ENCODE measurements at regions not wholly inside any gene's neighbourhood (a gene's known extent, or its start where the extent isn't known, plus 50 kb on each side); places are given as distances from the start of the nearest gene placed in this dataset.
A peak's percentile ranks its signal among the peaks of the same experiment; 100 is the strongest.

GRCh38 chr12:109648521-109648920, 65.1 kb upstream of the FAM222A start:
- no peaks in the 10 kb centered on the region for H3K27me3 ChIP-seq (ENCODE audit: insufficient read depth, low read depth, severe bottlenecking)
- no peaks in the 10 kb centered on the region for H3K9me3 ChIP-seq (ENCODE audit: severe bottlenecking)
- DNase-seq, result no peak
- no peak for TF ChIP-seq CTCF (IDR thresholded peaks at IDR 0.05; ENCODE audit: low read depth, low read length)
- H3K4me3 ChIP-seq (ENCODE audit: low read depth, low read length), result no peak overlapping the region
- no peaks in the 10 kb centered on the region for H3K36me3 ChIP-seq
- H3K27ac ChIP-seq, result peak overlapping the region; percentile 25

GRCh38 chr12:109650808-109651207, 62.8 kb upstream of the FAM222A start:
- TF ChIP-seq CTCF (IDR thresholded peaks at IDR 0.05; ENCODE audit: low read depth, low read length), result no peak
- no peaks in the 10 kb centered on the region for H3K36me3 ChIP-seq
- no peak overlapping the region for H3K4me3 ChIP-seq (ENCODE audit: low read depth, low read length)
- no peaks in the 10 kb centered on the region for H3K27me3 ChIP-seq (ENCODE audit: insufficient read depth, low read depth, severe bottlenecking)
- DNase-seq, result no peak
- H3K27ac ChIP-seq, result no peak overlapping the region
- H3K9me3 ChIP-seq (ENCODE audit: severe bottlenecking), result no peaks in the 10 kb centered on the region

- no peaks in the 10 kb centered on the region for H3K9me3 ChIP-seq (ENCODE audit: severe bottlenecking)
- H3K27ac ChIP-seq, result no peak overlapping the region
- no peak for DNase-seq
- H3K36me3 ChIP-seq, result no peaks in the 10 kb centered on the region
- no peak for TF ChIP-seq CTCF (IDR thresholded peaks at IDR 0.05; ENCODE audit: low read depth, low read length)
- H3K4me3 ChIP-seq (ENCODE audit: low read depth, low read length), result no peak overlapping the region
- H3K27me3 ChIP-seq (ENCODE audit: insufficient read depth, low read depth, severe bottlenecking), result no peaks in the 10 kb centered on the region
These were observed 62.0 kb upstream of the FAM222A start for GRCh38 chr12:109651596-109651995.

GRCh38 chr12:109652233-109652976, 61.2 kb upstream of the FAM222A start:
- DNase-seq, result no peak
- Histone ChIP-seq H3K27me3 (ENCODE audit: insufficient read depth, low read depth, severe bottlenecking) (no peaks in the 10 kb centered on the region), H3K27ac (no peak overlapping the region), H3K9me3 (ENCODE audit: severe bottlenecking) (no peaks in the 10 kb centered on the region), H3K36me3 (no peaks in the 10 kb centered on the region), H3K4me3 (ENCODE audit: low read depth, low read length) (no peak overlapping the region)
- TF ChIP-seq CTCF (IDR thresholded peaks at IDR 0.05; ENCODE audit: low read depth, low read length), result no peak

- no peak for TF ChIP-seq CTCF (IDR thresholded peaks at IDR 0.05; ENCODE audit: low read depth, low read length)
- Histone ChIP-seq H3K9me3 (ENCODE audit: severe bottlenecking) (no peaks in the 10 kb centered on the region), H3K27ac (no peak overlapping the region), H3K36me3 (no peaks in the 10 kb centered on the region), H3K4me3 (ENCODE audit: low read depth, low read length) (no peak overlapping the region), H3K27me3 (ENCODE audit: insufficient read depth, low read depth, severe bottlenecking) (no peaks in the 10 kb centered on the region)
- DNase-seq, result no peak
These were observed 60.7 kb upstream of the FAM222A start for GRCh38 chr12:109652977-109653264.

GRCh38 chr12:109653890-109654289, 59.7 kb upstream of the FAM222A start:
- DNase-seq, result no peak
- no peaks in the 10 kb centered on the region for H3K27me3 ChIP-seq (ENCODE audit: insufficient read depth, low read depth, severe bottlenecking)

More at GRCh38 chr12:109653890-109654289, 59.7 kb upstream of the FAM222A start:
- H3K4me3 ChIP-seq (ENCODE audit: low read depth, low read length), result no peak overlapping the region
- no peaks in the 10 kb centered on the region for H3K9me3 ChIP-seq (ENCODE audit: severe bottlenecking)
- TF ChIP-seq CTCF (IDR thresholded peaks at IDR 0.05; ENCODE audit: low read depth, low read length), result no peak
- no peak overlapping the region for H3K27ac ChIP-seq
- H3K36me3 ChIP-seq, result no peaks in the 10 kb centered on the region
